Activated naive CD8-positive, alpha-beta T cell treated with anti-CD3 and anti-CD28 coated beads, Interleukin-2, amount 50 U/mL, for 16 hours (primary cell): ENCODE measurements at regions not wholly inside any gene's neighbourhood (a gene's known extent, or its start where the extent isn't known, plus 50 kb on each side); places are given as distances from the start of the nearest gene placed in this dataset.
"Not testable (repeated sequence)": the region's sequence is repeated elsewhere in the genome, so short reads cannot be mapped to it uniquely, and the experiment has no call there.

ENCODE experiments used
- DNase-seq: peaks from one replicate; pipeline ENCODE4 v3.0.0-alpha.2; 2020; ENCODE audit warnings: low read depth, low spot score

DNA sequence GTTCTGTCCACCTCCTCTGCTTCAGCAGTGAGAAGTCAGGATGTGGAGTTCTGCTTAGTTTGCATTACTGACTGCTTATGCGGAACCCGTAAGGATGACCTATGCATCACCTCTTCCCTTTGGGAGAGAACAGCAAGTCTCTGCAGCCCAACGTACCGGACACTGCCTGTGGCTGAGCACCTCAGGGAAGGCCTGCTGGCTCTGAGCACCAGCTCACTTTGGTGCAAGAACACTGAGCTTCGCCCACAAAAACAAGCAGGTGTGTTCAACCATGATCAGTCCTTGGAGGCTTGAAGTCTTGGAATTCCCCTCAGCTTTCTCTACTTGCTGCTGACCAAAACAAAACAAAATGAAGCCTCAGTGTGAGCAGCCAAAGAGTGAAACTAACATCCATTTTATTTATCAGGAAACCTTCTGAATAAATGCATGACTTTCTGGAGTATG is 52.7 kb upstream of the NCK2 start:
- DNase-seq = no peak

- DNase-seq = no peak
Measured at GRCh38 chr2:105690566-105690965, 54.1 kb upstream of the NCK2 start.

GRCh38 chr2:105689484-105689883 is 55.2 kb upstream of the NCK2 start:
- DNase-seq = no peak

DNA sequence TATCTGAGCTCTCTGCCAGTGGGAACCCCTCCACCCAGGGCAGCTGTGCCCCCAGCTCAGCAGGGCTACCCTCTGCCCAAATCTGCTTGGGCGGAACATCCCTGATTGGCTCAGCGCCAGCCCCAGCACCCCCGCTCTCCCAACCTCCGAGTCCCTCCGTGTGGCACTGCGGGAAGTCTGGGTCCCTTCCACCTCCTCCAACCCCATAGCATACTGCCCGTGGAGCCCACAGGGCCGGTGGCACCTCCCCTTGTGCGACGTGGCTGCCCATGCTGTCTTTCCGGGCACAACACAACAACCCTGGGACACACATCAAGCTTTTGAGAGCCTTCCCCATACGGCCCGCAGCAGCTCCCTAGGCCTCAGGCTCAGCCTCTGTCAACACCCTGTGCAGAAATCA is 55.8 kb upstream of the NCK2 start:
- DNase-seq = no peak

GRCh38 chr2:105686588-105686987 is 58.1 kb upstream of the NCK2 start:
- DNase-seq = no peak

DNA sequence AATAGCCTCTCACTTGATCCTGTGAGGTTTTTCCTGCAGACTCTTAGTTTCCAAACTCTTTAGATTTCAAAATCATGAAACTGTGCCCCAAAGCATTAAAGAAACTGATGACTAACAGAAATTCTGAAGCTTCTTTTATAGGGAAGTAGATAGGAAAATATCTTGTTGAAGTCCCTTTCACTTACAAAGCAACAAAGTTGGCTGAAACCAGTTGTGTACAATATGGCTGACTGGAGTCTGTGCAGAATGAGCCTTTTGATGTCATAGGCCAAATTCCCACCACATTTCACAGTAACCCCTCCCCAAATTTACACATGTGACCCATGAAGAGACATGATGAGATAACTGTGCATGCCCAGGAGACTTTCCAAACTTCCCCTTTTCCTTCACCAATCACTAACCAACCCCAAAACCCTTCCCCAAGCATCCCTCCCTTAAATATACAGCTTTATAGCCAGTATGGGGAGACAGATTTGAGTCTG is 61.7 kb upstream of the NCK2 start:
- no peak for DNase-seq

- no peak for DNase-seq
Measured at GRCh38 chr2:105682401-105682800, 62.3 kb upstream of the NCK2 start.

- no peak for DNase-seq
Measured at GRCh38 chr2:105681927-105682326, 62.8 kb upstream of the NCK2 start.

DNA sequence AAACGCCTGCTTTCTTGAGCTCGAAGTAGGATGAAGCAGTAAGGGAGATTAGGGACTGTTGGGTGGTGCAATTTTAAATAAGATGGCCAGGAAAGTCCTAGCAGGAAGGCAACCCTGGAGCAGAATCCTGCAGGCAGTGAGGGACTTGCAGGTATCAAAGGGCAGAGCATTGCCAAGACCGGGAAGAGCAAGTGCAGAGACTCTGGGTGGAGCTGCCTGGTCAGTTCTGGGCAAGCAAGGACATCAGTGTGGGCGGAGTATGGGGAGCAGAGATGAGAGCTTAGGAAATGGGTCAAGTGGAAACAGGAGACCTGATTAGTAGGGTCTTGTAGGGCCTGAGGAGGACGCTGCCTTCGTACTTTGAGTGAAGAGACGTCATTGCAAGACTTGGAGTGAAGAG is 64.4 kb upstream of the NCK2 start:
- no peak for DNase-seq

- DNase-seq = no peak
Measured at GRCh38 chr2:105678346-105678745, 66.4 kb upstream of the NCK2 start.

DNA sequence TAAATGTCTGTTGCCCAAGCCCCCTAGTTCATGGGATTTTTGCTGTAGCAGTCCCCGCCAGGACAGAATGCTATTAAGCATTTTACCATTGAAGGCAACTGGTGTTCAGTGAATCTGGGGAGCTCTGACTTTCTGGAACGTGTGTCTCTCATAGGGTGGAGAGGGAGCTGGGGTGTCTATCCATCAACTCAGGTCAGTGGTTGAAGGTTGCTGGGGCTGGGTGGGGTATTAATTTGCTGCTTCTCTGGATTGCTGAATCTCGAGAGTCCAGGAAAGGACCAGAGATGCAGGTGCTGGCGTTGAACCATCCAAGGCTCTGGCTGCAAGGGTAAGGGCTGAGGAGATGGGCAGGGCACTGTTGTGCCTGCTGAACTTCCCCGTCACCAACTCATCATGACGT is 66.8 kb upstream of the NCK2 start:
- DNase-seq = no peak

GRCh38 chr2:105675841-105676240 is 68.9 kb upstream of the NCK2 start:
- no peak for DNase-seq

DNA sequence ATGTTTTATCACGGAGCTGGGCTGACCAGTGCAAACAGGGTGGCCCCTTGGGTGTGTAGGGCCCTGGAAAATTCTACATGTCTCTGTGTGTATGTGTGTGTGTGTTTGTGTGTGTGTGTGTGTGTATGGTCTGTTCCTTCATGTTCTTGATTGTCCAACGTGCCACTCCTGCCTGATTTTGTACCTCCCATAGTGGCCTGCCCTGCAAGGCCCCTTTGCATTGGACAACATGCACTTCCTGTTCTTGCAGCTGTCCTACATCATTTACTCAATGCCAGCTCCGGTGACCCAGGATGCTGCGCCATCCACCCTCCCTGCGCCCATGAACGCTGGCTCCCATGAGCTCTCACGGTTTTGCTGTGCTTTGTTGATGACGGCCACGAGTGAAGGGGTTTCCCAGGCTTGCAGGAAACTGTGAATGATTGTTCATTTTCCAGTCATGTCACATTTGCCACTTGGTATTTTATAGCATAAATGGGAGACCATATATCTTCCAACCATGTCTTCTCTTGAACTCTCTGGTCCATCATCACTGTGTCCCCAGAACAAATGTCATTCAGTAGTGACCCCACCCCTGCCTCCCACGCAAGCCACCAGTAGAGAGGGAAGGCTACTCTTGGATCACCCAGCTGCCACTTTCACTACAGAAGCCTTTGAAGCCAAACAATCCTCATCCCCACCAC is 69.7 kb upstream of the NCK2 start:
- no peak for DNase-seq

GRCh38 chr2:105674401-105674800 is 70.3 kb upstream of the NCK2 start:
- DNase-seq = no peak

DNA sequence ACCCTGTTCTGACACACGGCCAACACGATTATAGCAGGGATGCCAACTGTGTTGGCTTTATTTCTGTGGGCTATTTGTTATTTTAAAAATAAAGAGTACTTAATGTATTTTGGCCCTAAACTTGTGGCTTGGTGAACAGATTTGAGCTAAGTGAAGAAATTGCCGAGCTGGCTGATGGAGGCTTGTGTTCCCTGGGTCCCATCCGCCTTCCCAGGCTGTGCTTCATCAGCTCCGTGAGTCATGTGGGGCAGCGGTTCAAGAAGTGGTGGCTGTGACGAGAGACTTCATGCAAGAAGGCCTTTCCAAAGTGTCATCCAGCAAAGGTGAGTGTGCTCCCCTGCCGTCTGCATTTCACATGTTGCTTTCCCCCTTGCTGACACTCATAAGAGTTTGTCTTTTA is 73.6 kb upstream of the NCK2 start:
- DNase-seq = no peak

GRCh38 chr2:105669384-105669891 is 75.3 kb upstream of the NCK2 start:
- no peak for DNase-seq

- DNase-seq = no peak
Measured at GRCh38 chr2:105665480-105665879, 79.2 kb upstream of the NCK2 start.

DNA sequence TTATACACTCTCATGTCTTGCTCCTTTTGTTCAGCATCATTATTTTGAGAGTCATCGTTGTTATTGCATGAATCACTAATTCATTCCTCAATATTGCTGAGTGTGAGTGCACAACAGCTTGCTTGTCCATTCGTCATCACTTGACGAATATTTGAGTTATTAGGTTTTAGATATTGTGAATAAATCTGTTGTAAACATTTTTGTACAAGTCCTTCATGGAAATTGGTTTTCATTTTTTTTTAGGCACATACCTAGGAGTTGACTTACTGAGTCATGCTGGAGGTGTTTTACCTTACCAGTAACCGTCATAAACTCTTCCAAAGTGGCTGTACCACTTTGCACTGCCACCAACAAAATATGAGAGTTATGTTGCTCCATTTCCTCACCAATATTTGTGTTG is 84.2 kb upstream of the NCK2 start:
- no peak for DNase-seq

GRCh38 chr2:105655723-105656606 is 88.7 kb upstream of the NCK2 start:
- not testable (repeated sequence) for DNase-seq

DNA sequence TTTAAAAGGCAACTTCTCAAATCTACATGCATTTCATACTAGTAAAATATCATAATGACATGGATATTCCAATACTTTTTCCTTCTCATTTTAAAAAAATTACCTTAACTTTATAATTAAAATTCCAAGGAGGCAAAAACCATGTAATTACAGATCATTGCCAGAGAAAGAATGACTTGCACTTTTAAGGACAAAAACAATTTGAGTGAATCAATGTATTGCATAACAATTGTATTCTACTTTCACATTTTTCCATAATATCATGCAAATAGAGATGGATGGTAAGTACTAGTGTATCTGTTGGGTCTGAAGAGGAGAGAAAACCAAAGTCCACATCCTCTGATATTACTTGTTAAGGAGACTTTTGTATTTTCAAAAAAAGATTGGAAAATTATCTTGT is 89.5 kb upstream of the NCK2 start:
- no peak for DNase-seq

DNA sequence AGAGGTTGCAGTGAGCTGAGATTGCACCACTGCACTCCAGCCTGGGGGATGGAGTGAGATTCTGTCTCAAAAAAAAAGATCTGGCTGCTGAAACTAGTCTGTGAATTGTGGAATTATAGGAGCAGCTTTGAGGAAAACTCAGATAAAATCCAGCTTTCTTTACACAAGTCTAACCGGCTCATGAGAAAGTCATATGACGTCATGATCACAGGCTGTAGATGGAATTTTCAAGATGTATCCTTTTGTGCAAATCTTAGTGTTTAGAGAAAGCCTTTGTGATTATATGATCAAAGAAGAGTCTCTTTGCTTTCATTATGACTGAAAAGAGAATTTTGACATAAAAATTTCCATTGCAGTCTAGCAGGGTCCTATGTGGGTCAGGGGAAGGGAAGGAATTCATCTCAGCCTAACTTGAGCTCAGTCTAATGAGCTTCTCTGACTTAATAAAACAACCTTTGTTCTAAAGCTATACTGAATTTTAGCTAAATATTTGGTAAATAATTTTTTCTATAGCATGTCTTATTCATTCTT is 90.2 kb upstream of the NCK2 start:
- DNase-seq = no peak

- no peak for DNase-seq
Measured at GRCh38 chr2:105653302-105653701, 91.4 kb upstream of the NCK2 start.
